ENCODE measurements at regions not wholly inside any gene's neighbourhood (a gene's known extent, or its start where the extent isn't known, plus 50 kb on each side); places are given as distances from the start of the nearest gene placed in this dataset.
"Not testable (repeated sequence)": the region's sequence is repeated elsewhere in the genome, so short reads cannot be mapped to it uniquely, and the experiment has no call there.

- no peak for DNase-seq
Observed at GRCh38 chr11:34793666-34794065, 122.5 kb downstream of the APIP start.

DNA sequence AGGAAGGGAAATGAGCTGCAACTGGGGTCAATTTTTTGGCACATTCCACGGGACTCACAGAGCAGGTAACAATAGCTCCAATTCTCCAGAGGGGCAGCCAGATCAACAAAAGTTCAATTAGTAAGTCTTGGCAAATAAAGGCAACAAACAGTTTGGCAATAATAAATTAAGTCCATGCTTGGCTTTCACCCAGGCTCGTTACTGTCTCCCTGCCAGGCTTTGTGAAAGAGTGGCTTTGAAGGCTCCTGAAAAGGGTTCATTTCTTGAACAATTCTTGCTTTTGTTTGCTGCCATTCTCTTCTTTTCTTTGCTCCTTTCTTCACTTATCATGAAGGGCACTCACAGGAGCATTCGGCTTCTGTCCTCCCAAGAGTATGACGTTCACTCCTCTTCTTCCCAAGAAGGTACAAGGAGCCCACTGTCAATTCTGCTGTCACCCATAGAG lies 123.3 kb downstream of the APIP start:
- DNase-seq, result peak; percentile 9

DNA sequence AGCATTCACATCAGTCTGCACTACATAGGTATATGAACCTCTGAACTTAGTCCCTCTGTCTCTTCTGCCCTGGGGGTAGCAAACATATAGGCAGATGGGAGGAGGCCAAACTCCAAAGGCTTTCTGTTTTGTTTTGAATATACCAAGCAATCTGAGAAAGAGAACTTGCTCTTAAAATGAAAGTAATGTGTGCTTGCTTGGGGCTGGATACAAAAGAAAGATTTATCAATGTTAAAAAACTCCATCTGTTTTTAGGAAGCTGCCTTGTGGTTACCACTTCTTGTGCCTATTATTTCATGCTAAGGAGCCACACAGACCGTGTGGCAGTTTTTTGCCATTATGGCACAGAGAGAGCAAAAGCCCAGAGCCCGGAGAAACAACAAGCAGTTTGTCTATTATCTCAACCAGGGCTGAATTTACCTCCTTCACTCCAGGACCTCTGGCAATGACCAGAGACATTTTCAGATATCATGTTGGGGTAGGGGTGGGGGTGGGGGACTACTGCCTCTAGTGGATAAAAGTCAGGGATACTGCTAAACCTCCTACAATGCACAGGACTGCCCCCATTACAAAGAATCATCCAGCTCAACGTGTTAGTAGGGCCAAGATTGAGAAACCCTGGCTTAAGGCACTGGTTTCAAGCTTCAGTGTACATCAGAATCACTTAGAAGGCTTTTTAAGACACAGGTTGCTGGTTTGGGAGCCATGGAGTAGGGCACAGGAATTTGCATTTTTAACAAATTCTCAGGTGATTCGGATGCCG lies 124.2 kb downstream of the APIP start:
- DNase-seq, result no peak

DNA sequence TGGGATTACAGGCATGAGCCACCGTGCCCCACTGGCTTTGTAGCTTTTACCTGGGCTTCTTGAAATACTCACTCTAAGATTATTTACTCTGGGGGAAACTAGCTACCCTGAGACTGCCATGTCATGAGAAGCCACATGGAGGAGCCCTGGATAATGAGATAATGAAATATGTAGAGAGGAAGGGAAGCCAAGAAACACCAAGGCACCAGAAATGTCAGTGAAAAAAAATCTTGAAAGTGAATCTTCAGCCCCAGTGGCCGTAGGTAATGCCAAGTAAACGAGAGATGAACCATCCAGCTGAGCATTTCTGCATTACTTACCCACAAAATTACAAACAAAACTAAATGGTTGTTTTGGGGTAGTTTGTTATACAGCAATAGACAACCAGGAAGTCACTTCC lies 125.6 kb downstream of the APIP start:
- DNase-seq, result no peak

DNA sequence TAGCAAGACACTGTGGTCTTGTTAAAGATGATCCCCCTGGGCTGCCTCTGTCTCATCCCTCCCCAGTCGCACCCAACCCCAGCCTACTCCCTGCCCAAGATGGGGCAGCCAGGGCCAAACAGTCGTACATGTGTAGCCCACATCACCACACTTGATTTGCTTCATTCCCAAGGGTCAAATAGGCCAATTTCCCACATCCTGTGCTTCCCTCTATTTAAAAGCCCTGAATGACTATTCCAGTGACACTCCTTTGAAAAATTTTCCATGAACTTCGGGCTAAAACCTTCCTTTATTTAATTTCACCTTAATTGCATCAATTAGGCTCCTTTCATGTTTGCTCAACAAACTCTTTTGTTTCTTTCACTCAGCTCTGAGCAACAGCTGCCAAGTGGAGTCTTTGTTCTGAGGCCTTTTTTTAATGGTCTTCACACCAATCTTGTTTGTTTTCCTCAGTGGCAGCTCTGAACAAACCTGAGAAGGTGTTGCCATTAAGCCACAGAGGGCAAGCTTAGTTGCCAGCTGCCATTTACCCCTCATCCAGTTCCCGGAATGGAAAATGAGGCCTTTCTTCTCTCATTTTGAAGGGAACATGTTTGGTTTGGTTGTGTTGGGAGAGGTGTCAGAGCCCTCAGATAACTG lies 126.9 kb downstream of the APIP start:
- DNase-seq, result peak; percentile 60

DNA sequence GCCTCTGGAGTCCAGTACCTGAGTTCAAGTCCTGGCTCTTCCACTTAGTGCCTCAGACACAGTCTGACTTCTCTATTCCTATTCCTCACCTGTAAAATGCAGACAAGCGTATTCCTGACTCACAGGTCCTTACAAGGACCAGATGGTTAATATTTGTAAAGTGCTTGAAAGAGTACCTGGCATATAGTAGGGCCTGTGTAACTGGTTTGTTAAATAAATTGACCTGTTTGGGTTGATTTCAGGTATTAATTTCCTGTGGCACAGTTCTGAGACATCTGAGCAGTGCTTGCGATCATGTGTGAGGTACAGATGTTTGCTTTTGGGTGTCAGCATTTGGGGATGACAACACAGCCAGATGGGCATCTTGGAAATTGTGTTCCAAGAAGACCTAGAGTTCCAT lies 127.5 kb downstream of the APIP start:
- DNase-seq, result peak; percentile 49

- DNase-seq, result no peak
Observed at GRCh38 chr11:34787895-34788294, 128.3 kb downstream of the APIP start.

- no peak for DNase-seq
Observed at GRCh38 chr11:34787348-34787747, 128.8 kb downstream of the APIP start.

- DNase-seq, result peak; percentile 14
Observed at GRCh38 chr11:34784318-34784841, 131.8 kb downstream of the APIP start.

DNA sequence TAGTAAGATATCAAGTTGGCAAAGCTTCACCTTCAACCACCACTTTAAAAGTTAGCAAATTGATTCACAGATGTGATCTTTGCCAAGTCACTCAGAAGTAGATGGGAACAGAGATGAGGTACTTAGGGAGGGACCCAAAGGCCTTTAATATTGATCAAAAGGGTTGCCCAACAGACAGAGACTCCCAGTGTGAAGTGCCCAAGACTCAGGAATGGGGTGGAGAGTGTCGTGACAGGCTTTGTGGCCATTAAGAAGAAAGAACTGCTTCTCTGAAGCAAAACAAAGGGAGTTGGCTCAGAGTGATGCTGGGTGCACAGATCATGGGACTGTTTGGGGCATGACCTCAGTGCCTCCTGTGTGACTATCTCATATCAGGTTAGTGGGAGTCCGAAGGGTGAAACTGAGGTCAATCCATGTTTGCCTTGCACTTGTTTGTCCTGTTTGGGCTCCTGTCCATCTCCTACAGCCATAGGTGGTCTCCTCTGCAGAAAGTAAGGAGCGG lies 132.3 kb downstream of the APIP start:
- no peak for DNase-seq

DNA sequence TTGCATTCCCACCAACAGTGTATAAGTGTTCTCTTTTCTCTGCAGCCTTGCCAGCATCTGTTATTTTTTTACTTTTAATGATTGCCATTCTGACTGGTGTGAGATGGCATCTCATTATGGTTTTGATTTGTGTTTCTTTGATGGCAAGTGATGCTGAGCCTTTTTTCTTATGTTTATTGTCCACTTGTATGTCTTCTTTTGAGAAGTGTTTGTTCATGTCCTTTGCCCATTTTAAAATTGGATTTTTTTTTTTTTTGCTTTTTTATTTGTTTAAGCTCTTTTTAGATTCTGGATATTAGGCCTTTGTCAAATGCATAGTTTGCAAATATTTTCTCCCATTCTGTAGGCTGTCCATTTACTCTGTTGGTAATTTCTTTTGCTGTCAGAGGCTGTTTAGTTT lies 134.4 kb downstream of the APIP start:
- DNase-seq, result not testable (repeated sequence)

DNA sequence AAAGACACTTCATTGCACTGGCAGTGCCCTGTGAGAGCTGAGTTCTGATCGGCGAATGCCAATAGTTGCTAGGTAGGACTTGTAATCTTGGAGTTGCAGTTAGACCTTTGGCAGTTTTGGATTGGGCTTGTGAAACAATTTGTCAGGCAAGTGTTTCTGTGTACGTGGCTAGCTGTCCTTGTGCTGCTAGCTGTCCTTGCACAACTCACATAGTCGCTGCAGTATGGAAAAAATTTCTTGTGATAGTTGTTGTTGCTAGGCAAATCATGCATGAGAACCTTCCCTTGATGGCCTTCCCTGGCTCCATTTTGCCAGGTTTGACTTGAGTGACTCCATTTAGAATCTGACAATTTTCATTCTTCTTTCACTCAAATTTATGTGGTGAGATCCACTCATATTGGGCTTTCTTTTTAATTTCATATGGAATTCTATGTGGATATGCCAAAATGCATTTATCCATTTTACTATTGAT lies 140.7 kb downstream of the APIP start:
- no peak for DNase-seq

- no peak for DNase-seq
Observed at GRCh38 chr11:34774604-34775003, 141.6 kb downstream of the APIP start.

- DNase-seq, result no peak
Observed at GRCh38 chr11:34773826-34774225, 142.4 kb downstream of the APIP start.

DNA sequence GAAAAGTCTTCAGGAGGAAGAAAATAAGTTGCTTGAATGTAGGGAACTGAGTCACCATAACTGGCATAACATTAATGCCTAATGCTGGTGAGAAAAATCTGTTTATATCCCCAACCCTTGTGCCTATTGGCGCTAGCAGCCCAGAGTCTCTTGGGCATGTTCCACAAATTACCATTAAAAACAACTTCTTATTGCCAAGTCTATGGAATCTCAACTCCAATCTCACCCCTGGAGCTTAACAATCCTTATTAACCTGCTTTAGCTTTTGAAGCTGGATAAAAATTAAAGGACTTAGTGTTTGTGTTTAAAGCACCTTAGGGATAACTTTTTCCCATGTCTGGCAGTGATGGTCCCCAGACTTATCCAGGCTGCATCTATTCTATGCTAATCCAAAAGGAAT lies 143.0 kb downstream of the APIP start:
- DNase-seq, result no peak

GRCh38 chr11:34770111-34770510 lies 146.1 kb downstream of the APIP start:
- no peak for DNase-seq

- no peak for DNase-seq
Observed at GRCh38 chr11:34769224-34769623, 147.0 kb downstream of the APIP start.

GRCh38 chr11:34762625-34763024 lies 141.7 kb downstream of the EHF start:
- DNase-seq, result not testable (repeated sequence)

- DNase-seq, result peak; percentile 54
Observed at GRCh38 chr11:34758262-34758661, 137.4 kb downstream of the EHF start.

GRCh38 chr11:34757026-34757451 lies 136.1 kb downstream of the EHF start:
- DNase-seq, result no peak

GRCh38 chr11:34756591-34756990 lies 135.7 kb downstream of the EHF start:
- no peak for DNase-seq

DNA sequence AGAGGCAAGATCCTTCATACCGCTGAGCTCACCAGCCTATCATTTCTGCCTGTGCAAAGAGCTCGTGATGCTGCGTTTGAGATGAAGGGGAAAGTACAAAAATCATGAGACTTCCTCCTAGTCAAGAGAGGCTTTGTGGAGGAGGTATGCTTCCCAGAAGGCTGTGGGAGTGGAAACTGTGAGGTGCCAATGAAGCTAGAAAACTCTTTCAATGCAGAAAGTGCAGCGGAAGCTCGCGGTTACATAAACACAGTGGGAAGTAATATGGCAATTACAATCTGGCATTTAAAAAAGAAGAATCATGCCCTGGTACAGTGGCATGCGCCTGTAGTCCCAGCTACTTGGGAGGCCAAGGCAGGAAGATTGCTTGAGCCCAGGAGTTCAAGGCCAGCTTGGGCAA lies 134.8 kb downstream of the EHF start:
- DNase-seq, result no peak

- no peak for DNase-seq
Observed at GRCh38 chr11:34754171-34754823, 133.4 kb downstream of the EHF start.

All from NCI-H2029 (cell line).